AG10803 (cell line): ENCODE measurements at regions not wholly inside any gene's neighbourhood (a gene's known extent, or its start where the extent isn't known, plus 50 kb on each side); places are given as distances from the start of the nearest gene placed in this dataset.
"Not testable (repeated sequence)": the region's sequence is repeated elsewhere in the genome, so short reads cannot be mapped to it uniquely, and the experiment has no call there.

ENCODE experiments used
- DNase-seq: peaks from one replicate; pipeline ENCODE4 v3.0.0; 2010; ENCODE audit warnings: low read depth
- H3K4me3 ChIP-seq: 2 replicates; pipeline ENCODE4 v1.5.1; 2011; ENCODE audit warnings: mild to moderate bottlenecking, low read length, control low read depth
- CTCF ChIP-seq: conservative IDR thresholded peaks from 2 replicates; pipeline ENCODE4 v1.5.1; 2011; ENCODE audit warnings: mild to moderate bottlenecking, low read length, control low read depth, inconsistent platforms

- no peak for TF ChIP-seq CTCF
- no peak overlapping the region for H3K4me3 ChIP-seq
- DNase-seq, result no peak
Measured at GRCh38 chr11:123344790-123345357, 85.2 kb upstream of the GRAMD1B start.

- DNase-seq, H3K4me3 ChIP-seq: not testable (repeated sequence)
Measured at GRCh38 chr11:123344188-123344587, 85.9 kb upstream of the GRAMD1B start.

- no peak for DNase-seq
- TF ChIP-seq CTCF, result no peak
- no peak overlapping the region for H3K4me3 ChIP-seq
Measured at GRCh38 chr11:123338997-123339752, 90.9 kb upstream of the GRAMD1B start.

- H3K4me3 ChIP-seq, result no peak overlapping the region
- DNase-seq, result no peak
- TF ChIP-seq CTCF, result no peak
Measured at GRCh38 chr11:123338266-123338800, 91.7 kb upstream of the GRAMD1B start.

- TF ChIP-seq CTCF, result no peak
- H3K4me3 ChIP-seq, result no peak overlapping the region
- no peak for DNase-seq
Measured at GRCh38 chr11:123334925-123335324, 95.1 kb upstream of the GRAMD1B start.

- not testable (repeated sequence) for DNase-seq, H3K4me3 ChIP-seq
Measured at GRCh38 chr11:123332577-123332976, 97.5 kb upstream of the GRAMD1B start.

- H3K4me3 ChIP-seq, result no peak overlapping the region
- no peak for TF ChIP-seq CTCF
- no peak for DNase-seq
Measured at GRCh38 chr11:123330948-123331347, 99.1 kb upstream of the GRAMD1B start.

GRCh38 chr11:123330471-123330870 lies 99.6 kb upstream of the GRAMD1B start:
- TF ChIP-seq CTCF, result no peak
- no peak for DNase-seq
- H3K4me3 ChIP-seq, result no peak overlapping the region
